ENCODE measurements at regions not wholly inside any gene's neighbourhood (a gene's known extent, or its start where the extent isn't known, plus 50 kb on each side); places are given as distances from the start of the nearest gene placed in this dataset.

- in situ Hi-C loops (cut with HindIII; ENCODE audit: low sequenced_read_pairs), result no loop called here
These were observed 89.3 kb upstream of the LINC01488 start for GRCh38 chr11:69392104-69392653.

- in situ Hi-C loops (cut with HindIII; ENCODE audit: low sequenced_read_pairs), result no loop called here
These were observed 88.2 kb upstream of the LINC01488 start for GRCh38 chr11:69393178-69393832.

GRCh38 chr11:69393865-69394233, 87.6 kb upstream of the LINC01488 start:
- in situ Hi-C loops (cut with HindIII; ENCODE audit: low sequenced_read_pairs), result no loop called here

GRCh38 chr11:69394234-69394868, 87.1 kb upstream of the LINC01488 start:
- in situ Hi-C loops (cut with HindIII; ENCODE audit: low sequenced_read_pairs), result no loop called here

- in situ Hi-C loops (cut with HindIII; ENCODE audit: low sequenced_read_pairs), result no loop called here
These were observed 86.6 kb upstream of the LINC01488 start for GRCh38 chr11:69394869-69395246.

- in situ Hi-C loops (cut with HindIII; ENCODE audit: low sequenced_read_pairs), result no loop called here
These were observed 86.2 kb upstream of the LINC01488 start for GRCh38 chr11:69395287-69395686.

GRCh38 chr11:69396051-69396947, 85.2 kb upstream of the LINC01488 start:
- in situ Hi-C loops (cut with HindIII; ENCODE audit: low sequenced_read_pairs), result no loop called here

- in situ Hi-C loops (cut with HindIII; ENCODE audit: low sequenced_read_pairs), result no loop called here
These were observed 84.5 kb upstream of the LINC01488 start for GRCh38 chr11:69396948-69397307.

GRCh38 chr11:69397732-69398131, 83.7 kb upstream of the LINC01488 start:
- in situ Hi-C loops (cut with HindIII; ENCODE audit: low sequenced_read_pairs), result no loop called here

- in situ Hi-C loops (cut with HindIII; ENCODE audit: low sequenced_read_pairs), result no loop called here
These were observed 82.7 kb upstream of the LINC01488 start for GRCh38 chr11:69398529-69399492.

GRCh38 chr11:69400140-69400539, 81.3 kb upstream of the LINC01488 start:
- in situ Hi-C loops (cut with HindIII; ENCODE audit: low sequenced_read_pairs), result loop anchor here (25.0 kb wide), 1 partner anchor 262 kb away; no protein-coding TSS in a partner anchor

GRCh38 chr11:69400771-69401590, 80.5 kb upstream of the LINC01488 start:
- in situ Hi-C loops (cut with HindIII; ENCODE audit: low sequenced_read_pairs), result loop anchor here (25.0 kb wide), 1 partner anchor 261 kb away; no protein-coding TSS in a partner anchor

GRCh38 chr11:69401715-69402114, 79.7 kb upstream of the LINC01488 start:
- in situ Hi-C loops (cut with HindIII; ENCODE audit: low sequenced_read_pairs), result loop anchor here (25.0 kb wide), 1 partner anchor 261 kb away; no protein-coding TSS in a partner anchor

- in situ Hi-C loops (cut with HindIII; ENCODE audit: low sequenced_read_pairs), result loop anchor here (25.0 kb wide), 1 partner anchor 260 kb away; no protein-coding TSS in a partner anchor
These were observed 79.1 kb upstream of the LINC01488 start for GRCh38 chr11:69402251-69402887.

GRCh38 chr11:69403556-69404215, 77.8 kb upstream of the LINC01488 start:
- in situ Hi-C loops (cut with HindIII; ENCODE audit: low sequenced_read_pairs), result loop anchor here (25.0 kb wide), 1 partner anchor 259 kb away; no protein-coding TSS in a partner anchor

- in situ Hi-C loops (cut with HindIII; ENCODE audit: low sequenced_read_pairs), result loop anchor here (25.0 kb wide), 1 partner anchor 256 kb away; no protein-coding TSS in a partner anchor
These were observed 75.4 kb upstream of the LINC01488 start for GRCh38 chr11:69406060-69406459.

- in situ Hi-C loops (cut with HindIII; ENCODE audit: low sequenced_read_pairs), result loop anchor here (25.0 kb wide), 1 partner anchor 252 kb away; no protein-coding TSS in a partner anchor
These were observed 71.4 kb upstream of the LINC01488 start for GRCh38 chr11:69409812-69410645.

Data from DLD1 (cell line).